ENCODE measurements at regions not wholly inside any gene's neighbourhood (a gene's known extent, or its start where the extent isn't known, plus 50 kb on each side); places are given as distances from the start of the nearest gene placed in this dataset.

GRCh38 chr5:8058616-8059190 lies 189.8 kb downstream of the MTRR start:
- Histone ChIP-seq H3K4me2 (ENCODE audit: insufficient read depth, low read length) (no peak overlapping the region), H3K4me3 (replicated peaks in 1 of 3; ENCODE audit: insufficient read depth in 1 of 3, low read depth in 1 of 3, low read length in 3 of 3) (no peak overlapping the region), H3K4me1 (ENCODE audit: control insufficient read depth, extremely low read depth, insufficient read depth, low read length) (no peaks in the 10 kb centered on the region), H3K36me3 (ENCODE audit: control insufficient read depth in 2 of 2, extremely low read depth in 1 of 2, insufficient read depth in 2 of 2, low read length in 2 of 2) (no peaks in the 10 kb centered on the region), H3K9me3 (replicated peaks; ENCODE audit: control insufficient read depth, insufficient read depth, low read length) (peaks cover 9% of the 10 kb centered on the region), H3K9me1 (replicated peaks; ENCODE audit: control insufficient read depth, extremely low read depth, insufficient read depth, low read length) (no peaks in the 10 kb centered on the region), H3K79me2 (ENCODE audit: control insufficient read depth, insufficient read depth, low read length) (no peaks in the 10 kb centered on the region), H3K9ac (replicated peaks; ENCODE audit: extremely low read depth, insufficient read depth, low read length) (no peak overlapping the region), H4K20me1 (replicated peaks; ENCODE audit: control insufficient read depth, extremely low read depth, insufficient read depth, low read length) (no peaks in the 10 kb centered on the region), H2AFZ (ENCODE audit: low read depth, low read length) (no peak overlapping the region), H3K27me3 (ENCODE audit: control insufficient read depth in 2 of 2, insufficient read depth in 2 of 2, low read length in 2 of 2) (no peaks in the 10 kb centered on the region), H3K27ac (ENCODE audit: insufficient read depth, low read depth, low read length) (no peak overlapping the region)
- no TSS peak for BruUV-seq (replicated peaks)
- DNase-seq (ENCODE audit: low read depth, low spot score) (no peak), FAIRE-seq (no peak)
- intact Hi-C loops (cut with micrococcal nuclease) = no loop called here
- ChIA-PET POLR2A (no interaction called here), CTCF (no interaction called here)
- no peak for TF ChIP-seq POLR2A (IDR thresholded peaks at IDR 0.05; ENCODE audit: low read depth, low read length)
- no peak for TF ChIP-seq GATA2 (IDR thresholded peaks at IDR 0.05; ENCODE audit: insufficient read depth, insufficient read length, low read depth, low read length)
- no peak for TF ChIP-seq EZH2 (IDR thresholded peaks at IDR 0.05; ENCODE audit: borderline replicate concordance, low read depth, low read length, severe bottlenecking)
- TF ChIP-seq CTCF (IDR thresholded peaks at IDR 0.05; ENCODE audit: extremely low read depth in 1 of 2, insufficient read depth in 1 of 2, low read depth in 1 of 2, low read length in 2 of 2) = no peak
- TF ChIP-seq FOS (IDR thresholded peaks at IDR 0.05; ENCODE audit: borderline replicate concordance, insufficient read depth, low read length) = no peak
- no peak for TF ChIP-seq JUN (IDR thresholded peaks at IDR 0.05; ENCODE audit: borderline replicate concordance, insufficient read depth, insufficient read length, low read depth)
- TF ChIP-seq MAX (IDR thresholded peaks at IDR 0.05; ENCODE audit: insufficient read depth, insufficient read length) = no peak
- no peak for TF ChIP-seq MYC (IDR thresholded peaks at IDR 0.05; ENCODE audit: low read depth, low read length)
- no peak for TF ChIP-seq POLR2AphosphoS5 (IDR thresholded peaks at IDR 0.05; ENCODE audit: insufficient read depth, low read depth, low read length)
- dilution Hi-C loops (cut with MboI; ENCODE audit: extremely low pct_ligation_motif_present, low sequenced_read_pairs) = no loop called here

All from endothelial cell of umbilical vein (primary cell).